ENCODE measurements at regions not wholly inside any gene's neighbourhood (a gene's known extent, or its start where the extent isn't known, plus 50 kb on each side); places are given as distances from the start of the nearest gene placed in this dataset.
"Not testable (repeated sequence)": the region's sequence is repeated elsewhere in the genome, so short reads cannot be mapped to it uniquely, and the experiment has no call there.

DNA sequence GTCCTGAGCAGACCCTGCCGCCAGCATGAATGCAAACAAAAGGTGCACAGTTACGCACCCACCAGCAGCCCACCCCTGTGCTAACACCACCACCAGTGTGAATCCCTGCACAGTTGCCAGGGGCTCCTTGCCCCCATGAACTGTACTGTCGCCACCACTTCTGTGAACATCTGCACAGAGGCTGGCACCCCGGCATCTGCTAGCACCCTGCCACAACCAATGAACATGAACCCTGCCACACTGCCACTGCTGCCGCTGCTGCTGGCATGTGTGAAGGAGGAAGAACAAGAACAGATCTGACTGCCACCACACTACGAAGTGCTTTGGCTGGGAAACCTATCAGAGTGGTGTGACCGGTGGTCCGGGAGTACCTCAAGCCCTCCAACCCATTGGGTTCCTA, 261.3 kb downstream of the PARM1 start:
- H3K4me3 Mint-ChIP-seq (ENCODE audit: unreplicated experiment), result no peak overlapping the region
- H3K27ac Mint-ChIP-seq (ENCODE audit: unreplicated experiment), result no peak overlapping the region
- TF ChIP-seq EZH2 (IDR thresholded peaks at IDR 0.05; ENCODE audit: insufficient read depth, low read length), result no peak
- TF ChIP-seq, protein P1, sequence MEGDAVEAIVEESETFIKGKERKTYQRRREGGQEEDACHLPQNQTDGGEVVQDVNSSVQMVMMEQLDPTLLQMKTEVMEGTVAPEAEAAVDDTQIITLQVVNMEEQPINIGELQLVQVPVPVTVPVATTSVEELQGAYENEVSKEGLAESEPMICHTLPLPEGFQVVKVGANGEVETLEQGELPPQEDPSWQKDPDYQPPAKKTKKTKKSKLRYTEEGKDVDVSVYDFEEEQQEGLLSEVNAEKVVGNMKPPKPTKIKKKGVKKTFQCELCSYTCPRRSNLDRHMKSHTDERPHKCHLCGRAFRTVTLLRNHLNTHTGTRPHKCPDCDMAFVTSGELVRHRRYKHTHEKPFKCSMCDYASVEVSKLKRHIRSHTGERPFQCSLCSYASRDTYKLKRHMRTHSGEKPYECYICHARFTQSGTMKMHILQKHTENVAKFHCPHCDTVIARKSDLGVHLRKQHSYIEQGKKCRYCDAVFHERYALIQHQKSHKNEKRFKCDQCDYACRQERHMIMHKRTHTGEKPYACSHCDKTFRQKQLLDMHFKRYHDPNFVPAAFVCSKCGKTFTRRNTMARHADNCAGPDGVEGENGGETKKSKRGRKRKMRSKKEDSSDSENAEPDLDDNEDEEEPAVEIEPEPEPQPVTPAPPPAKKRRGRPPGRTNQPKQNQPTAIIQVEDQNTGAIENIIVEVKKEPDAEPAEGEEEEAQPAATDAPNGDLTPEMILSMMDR (IDR thresholded peaks at IDR 0.05; ENCODE audit: insufficient read depth, low read depth, low read length), result no peak
- Histone ChIP-seq H3K4me3 (ENCODE audit: insufficient read depth, low read depth, low read length) (no peak overlapping the region), H2AFZ (ENCODE audit: low read depth, low read length) (no peak overlapping the region), H3K27me3 (ENCODE audit: insufficient read depth, low read length) (no peaks in the 10 kb centered on the region), H3K9me3 (ENCODE audit: insufficient read depth, low read depth, low read length) (no peaks in the 10 kb centered on the region), H3K4me1 (ENCODE audit: insufficient read depth, low read length) (no peaks in the 10 kb centered on the region), H3K4me2 (ENCODE audit: low read length) (no peak overlapping the region), H4K20me1 (ENCODE audit: insufficient read depth, low read length) (no peaks in the 10 kb centered on the region), H3K9ac (ENCODE audit: low read length) (no peak overlapping the region), H3K27ac (ENCODE audit: low read depth, low read length) (no peak overlapping the region), H3K36me3 (ENCODE audit: insufficient read depth, low read length) (no peaks in the 10 kb centered on the region), H3K79me2 (ENCODE audit: insufficient read depth, low read length) (no peaks in the 10 kb centered on the region)
- peaks cover 18% of the 10 kb centered on the region for H3K27me3 Mint-ChIP-seq (ENCODE audit: low read depth, unreplicated experiment)
- peaks cover 6% of the 10 kb centered on the region for H3K9me3 Mint-ChIP-seq (ENCODE audit: unreplicated experiment)
- FAIRE-seq (no peak), DNase-seq (ENCODE audit: low read depth) (no peak)
- no peaks in the 10 kb centered on the region for H3K36me3 Mint-ChIP-seq (ENCODE audit: low read depth, unreplicated experiment)
- H3K4me1 Mint-ChIP-seq (ENCODE audit: low read depth, unreplicated experiment), result peaks cover 2% of the 10 kb centered on the region

DNA sequence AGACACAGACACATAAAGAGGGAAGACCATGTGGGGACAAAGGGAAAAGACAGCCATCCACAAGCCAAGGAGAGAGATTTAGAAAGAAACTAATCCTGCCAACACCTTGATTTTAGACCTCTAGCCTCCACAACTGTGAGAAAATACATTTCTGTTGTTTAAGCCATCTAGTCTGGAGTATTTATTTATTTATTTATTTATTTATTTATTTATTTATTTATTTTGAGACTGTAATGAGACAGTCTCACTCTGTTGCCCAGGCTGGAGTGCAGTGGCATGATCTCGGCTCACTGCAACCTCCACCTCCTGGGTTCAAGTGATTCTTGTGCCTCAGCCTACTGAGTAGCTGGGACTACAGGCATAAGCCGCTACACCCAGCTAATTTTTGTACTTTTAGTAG, 259.3 kb downstream of the PARM1 start:
- H3K4me2 ChIP-seq (ENCODE audit: low read length); H3K9ac ChIP-seq (ENCODE audit: low read length); H3K27ac Mint-ChIP-seq (ENCODE audit: unreplicated experiment); H3K9me3 Mint-ChIP-seq (ENCODE audit: unreplicated experiment); DNase-seq (ENCODE audit: low read depth); H3K36me3 Mint-ChIP-seq (ENCODE audit: low read depth, unreplicated experiment); H2AFZ ChIP-seq (ENCODE audit: low read depth, low read length); H3K4me3 ChIP-seq (ENCODE audit: insufficient read depth, low read depth, low read length); H3K4me1 ChIP-seq (ENCODE audit: insufficient read depth, low read length); H3K4me1 Mint-ChIP-seq (ENCODE audit: low read depth, unreplicated experiment); H3K27ac ChIP-seq (ENCODE audit: low read depth, low read length); H3K79me2 ChIP-seq (ENCODE audit: insufficient read depth, low read length); H3K4me3 Mint-ChIP-seq (ENCODE audit: unreplicated experiment); FAIRE-seq; H3K9me3 ChIP-seq (ENCODE audit: insufficient read depth, low read depth, low read length); H4K20me1 ChIP-seq (ENCODE audit: insufficient read depth, low read length); H3K36me3 ChIP-seq (ENCODE audit: insufficient read depth, low read length); H3K27me3 ChIP-seq (ENCODE audit: insufficient read depth, low read length): not testable (repeated sequence)
- H3K27me3 Mint-ChIP-seq (ENCODE audit: low read depth, unreplicated experiment), result peaks cover 18% of the 10 kb centered on the region

DNA sequence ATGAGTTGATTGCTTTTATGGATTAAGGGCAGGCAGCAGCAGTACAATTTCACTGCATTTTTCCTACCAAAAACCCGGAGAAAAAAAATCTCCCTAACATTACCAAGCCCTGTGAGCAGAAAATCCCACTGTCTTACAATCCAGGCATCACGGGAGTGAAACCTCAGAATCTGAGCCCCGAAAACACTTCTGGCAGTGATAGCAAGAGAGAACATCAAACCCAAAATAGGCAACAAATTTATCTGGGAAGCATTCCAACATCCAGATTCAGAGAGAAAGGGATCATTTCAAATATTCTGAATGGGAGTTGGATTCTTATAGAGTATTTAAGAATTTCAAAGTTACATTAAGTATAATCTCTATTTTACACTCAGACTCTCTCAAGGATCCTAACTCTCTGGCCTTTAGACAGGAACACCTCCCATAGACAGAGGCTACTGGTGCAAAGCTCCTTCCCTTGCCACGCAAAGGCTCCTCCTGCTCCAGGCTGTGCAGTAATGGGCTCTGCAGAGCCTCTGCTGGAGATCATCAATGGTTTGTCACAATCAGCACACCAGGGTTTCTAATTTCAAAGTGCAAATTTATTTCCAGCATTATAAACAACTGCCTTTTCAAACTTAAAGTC, 256.9 kb downstream of the PARM1 start:
- H3K4me1 ChIP-seq (ENCODE audit: insufficient read depth, low read length), result no peaks in the 10 kb centered on the region
- H2AFZ ChIP-seq (ENCODE audit: low read depth, low read length), result no peak overlapping the region
- Mint-ChIP-seq H3K4me1 (ENCODE audit: low read depth, unreplicated experiment) (peaks cover 2% of the 10 kb centered on the region), H3K9me3 (ENCODE audit: unreplicated experiment) (no peaks in the 10 kb centered on the region), H3K4me3 (ENCODE audit: unreplicated experiment) (no peak overlapping the region), H3K27ac (ENCODE audit: unreplicated experiment) (no peak overlapping the region), H3K27me3 (ENCODE audit: low read depth, unreplicated experiment) (peaks cover 13% of the 10 kb centered on the region), H3K36me3 (ENCODE audit: low read depth, unreplicated experiment) (no peaks in the 10 kb centered on the region)
- H4K20me1 ChIP-seq (ENCODE audit: insufficient read depth, low read length), result no peaks in the 10 kb centered on the region
- no peaks in the 10 kb centered on the region for H3K27me3 ChIP-seq (ENCODE audit: insufficient read depth, low read length)
- H3K9ac ChIP-seq (ENCODE audit: low read length), result no peak overlapping the region
- no peak for FAIRE-seq
- no peaks in the 10 kb centered on the region for H3K9me3 ChIP-seq (ENCODE audit: insufficient read depth, low read depth, low read length)
- no peak for DNase-seq (ENCODE audit: low read depth)
- H3K4me3 ChIP-seq (ENCODE audit: insufficient read depth, low read depth, low read length), result no peak overlapping the region
- no peak for TF ChIP-seq EZH2 (IDR thresholded peaks at IDR 0.05; ENCODE audit: insufficient read depth, low read length)
- TF ChIP-seq, protein P1 (IDR thresholded peaks at IDR 0.05; ENCODE audit: insufficient read depth, low read depth, low read length), result no peak
- H3K36me3 ChIP-seq (ENCODE audit: insufficient read depth, low read length), result no peaks in the 10 kb centered on the region
- H3K4me2 ChIP-seq (ENCODE audit: low read length), result no peak overlapping the region
- no peaks in the 10 kb centered on the region for H3K79me2 ChIP-seq (ENCODE audit: insufficient read depth, low read length)
- H3K27ac ChIP-seq (ENCODE audit: low read depth, low read length), result no peak overlapping the region

All from astrocyte (in vitro differentiated cells and primary cell).